ENCODE measurements at regions not wholly inside any gene's neighbourhood (a gene's known extent, or its start where the extent isn't known, plus 50 kb on each side); places are given as distances from the start of the nearest gene placed in this dataset.
"Not testable (repeated sequence)": the region's sequence is repeated elsewhere in the genome, so short reads cannot be mapped to it uniquely, and the experiment has no call there.

DNA sequence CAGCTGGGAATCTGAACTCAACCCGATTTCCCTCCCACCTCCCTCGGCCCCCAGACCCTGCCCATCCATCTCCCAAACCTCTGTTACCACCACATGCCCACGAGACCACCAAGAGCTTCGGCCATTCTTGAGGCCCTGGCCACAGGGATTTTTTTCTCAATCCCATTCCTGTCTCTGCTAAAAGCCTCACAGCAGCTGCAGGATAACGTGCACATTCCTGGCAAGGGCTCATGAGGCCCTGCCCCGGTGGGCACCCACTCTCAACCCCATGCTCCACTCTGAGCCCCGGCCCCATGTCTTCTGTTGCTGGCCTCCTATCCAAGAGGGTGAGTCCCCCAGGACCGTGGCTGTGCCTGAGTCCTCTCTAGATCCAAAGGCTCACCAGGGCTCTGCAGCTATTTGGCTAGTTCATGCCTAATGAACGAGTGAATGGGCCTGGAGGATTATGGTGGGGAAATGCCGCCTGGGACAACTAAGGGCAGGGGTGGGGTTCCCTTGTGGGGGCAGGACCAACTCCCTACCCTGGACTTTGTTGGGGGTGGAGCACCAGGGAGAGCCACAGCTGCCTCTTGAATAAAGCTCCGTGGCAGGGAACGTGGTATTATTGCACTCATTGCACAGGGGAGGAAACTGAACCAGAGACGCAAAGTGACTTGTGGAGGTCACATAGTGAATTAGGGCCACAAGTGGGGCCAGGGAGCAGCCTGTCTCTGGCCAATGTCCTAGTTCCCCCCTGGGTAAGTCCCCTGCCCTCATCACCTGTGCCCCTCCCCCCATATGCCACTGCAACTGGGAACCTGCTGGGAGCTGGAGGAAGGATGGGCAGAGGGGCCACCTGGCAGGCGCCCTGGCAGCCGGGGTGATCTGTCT is 113.8 kb upstream of the SMURF2 start:
- ATAC-seq (ENCODE audit: poor library complexity) (no peak), DNase-seq (no peak)
- intact Hi-C loops (cut with DNase I): no loop called here

DNA sequence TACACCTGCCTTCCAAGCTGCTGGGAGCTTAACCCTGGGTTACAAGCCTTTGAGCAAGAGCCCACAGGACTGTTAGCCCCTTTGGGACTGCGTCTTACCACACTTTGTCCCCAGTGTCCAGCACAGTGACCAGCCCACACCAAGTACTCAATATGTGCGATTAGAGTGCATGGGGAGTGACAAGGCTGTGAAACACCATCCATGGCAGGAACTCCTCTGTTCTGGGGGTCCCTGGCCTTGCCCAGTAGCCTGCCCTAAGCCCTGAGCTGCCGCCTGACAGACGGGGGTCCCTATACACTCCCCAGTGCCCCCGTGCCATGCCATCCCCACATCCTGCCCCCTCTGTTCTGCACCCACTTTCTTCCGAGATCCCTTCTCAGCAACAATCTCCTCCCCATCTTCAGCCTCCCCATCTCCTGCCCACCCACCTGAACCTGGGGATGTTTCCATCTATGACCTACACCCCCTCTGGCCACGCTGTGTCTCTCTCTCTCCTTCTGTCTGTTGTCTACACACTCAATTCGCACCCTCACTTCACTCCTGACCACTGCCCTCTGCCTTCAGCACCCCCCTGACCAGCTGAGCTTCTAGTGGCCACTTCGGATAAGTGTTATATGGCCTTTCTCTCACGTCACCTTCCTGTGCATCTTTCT is 112.9 kb upstream of the SMURF2 start:
- no peak for ATAC-seq (ENCODE audit: poor library complexity)
- intact Hi-C loops (cut with DNase I): no loop called here
- no peak for DNase-seq

DNA sequence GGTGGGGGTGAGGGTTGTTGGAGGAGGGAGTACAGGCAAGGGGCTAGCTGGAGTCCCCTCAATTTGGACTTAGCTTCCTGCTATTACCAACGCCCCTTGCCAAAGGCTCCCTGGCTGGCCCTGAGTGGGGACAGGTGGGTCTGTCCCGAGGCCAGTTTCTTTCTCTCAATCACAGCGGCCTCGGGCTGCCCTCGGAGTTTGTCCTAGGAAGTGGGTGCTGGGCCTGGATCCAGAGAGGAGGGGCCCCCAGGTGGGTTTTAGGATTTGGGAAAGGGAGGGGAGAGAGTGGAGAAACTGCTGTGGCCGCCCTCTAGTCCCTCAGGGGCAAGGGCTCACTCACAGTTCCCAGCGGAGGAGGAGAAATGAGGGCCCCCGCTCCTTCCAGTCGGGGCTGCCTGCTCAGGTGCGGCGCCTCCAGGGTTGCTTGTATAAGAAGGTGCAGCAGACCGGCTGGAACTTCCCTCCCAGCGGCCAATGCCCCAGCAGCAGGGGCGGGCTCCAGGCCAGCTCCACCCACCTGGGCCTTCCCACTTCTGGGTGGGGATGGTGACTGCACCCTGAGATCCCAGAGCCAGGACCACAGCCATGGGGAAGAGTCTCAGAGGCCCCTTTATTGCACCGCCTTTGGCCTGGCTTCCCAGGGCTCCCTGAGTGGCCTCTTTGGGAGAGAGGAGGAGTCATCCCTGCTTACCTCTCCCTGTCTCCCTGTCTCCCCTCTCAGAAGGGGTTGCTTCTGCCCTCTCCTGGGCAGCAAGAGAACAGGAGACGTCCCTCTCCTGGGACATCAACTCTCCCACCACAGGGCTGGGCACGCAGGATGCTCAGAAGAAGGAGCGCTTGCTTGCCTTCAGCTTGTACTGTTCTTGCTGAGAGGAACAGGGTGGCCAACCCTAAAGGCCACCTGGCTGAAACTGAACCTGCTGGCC is 112.0 kb upstream of the SMURF2 start:
- no peak for ATAC-seq (ENCODE audit: poor library complexity)
- DNase-seq: no peak
- intact Hi-C loops (cut with DNase I): no loop called here

DNA sequence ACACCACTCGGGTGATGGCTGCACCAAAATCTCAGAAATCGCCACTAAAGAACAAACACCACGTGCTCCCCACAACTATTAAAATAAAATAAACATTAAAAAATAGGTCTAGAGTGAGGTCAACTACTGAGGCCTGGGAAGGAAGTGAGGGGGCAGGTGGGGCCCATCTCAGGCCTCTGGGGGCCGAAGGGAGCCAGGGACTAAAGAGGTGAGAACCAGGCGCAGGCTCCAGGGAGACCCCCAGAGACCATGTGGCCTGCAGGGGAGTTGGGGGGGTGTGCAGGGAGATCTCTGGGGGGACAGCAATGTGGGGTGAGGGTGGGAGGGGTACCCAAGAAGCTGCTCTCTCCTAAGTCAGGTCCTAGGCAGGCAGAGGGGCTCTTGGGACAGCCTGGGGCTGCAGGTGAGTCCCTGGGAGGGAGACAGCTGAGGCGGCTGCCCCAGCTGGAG is 111.3 kb upstream of the SMURF2 start:
- intact Hi-C loops (cut with DNase I): no loop called here
- no peak for DNase-seq

DNA sequence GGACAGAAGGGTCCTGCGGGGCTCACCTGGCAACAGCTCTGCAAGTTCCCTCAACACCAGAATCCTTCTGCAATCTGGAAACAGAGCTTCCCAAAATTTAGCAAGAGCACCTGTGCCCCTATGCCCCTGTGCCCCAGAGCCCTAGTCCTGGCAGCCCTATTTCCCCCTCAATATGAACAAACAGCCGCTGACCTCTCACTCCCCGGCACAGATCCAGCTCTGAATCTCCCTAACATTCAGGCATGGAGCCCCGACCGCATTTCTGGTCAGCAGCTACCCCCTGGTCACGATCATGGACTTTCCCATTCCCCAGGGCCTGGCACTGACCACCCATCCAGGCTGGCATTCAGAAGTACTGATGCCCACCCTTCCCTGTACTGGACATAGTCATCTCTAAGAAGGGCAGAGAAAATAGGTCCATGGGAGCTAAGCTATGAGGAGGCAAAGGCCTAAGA is 110.8 kb upstream of the SMURF2 start:
- DNase-seq (no peak), ATAC-seq (ENCODE audit: poor library complexity) (no peak)
- intact Hi-C loops (cut with DNase I): no loop called here

More for the DNA sequence above, 111.3 kb upstream of the SMURF2 start:
- no peak for ATAC-seq (ENCODE audit: poor library complexity)

DNA sequence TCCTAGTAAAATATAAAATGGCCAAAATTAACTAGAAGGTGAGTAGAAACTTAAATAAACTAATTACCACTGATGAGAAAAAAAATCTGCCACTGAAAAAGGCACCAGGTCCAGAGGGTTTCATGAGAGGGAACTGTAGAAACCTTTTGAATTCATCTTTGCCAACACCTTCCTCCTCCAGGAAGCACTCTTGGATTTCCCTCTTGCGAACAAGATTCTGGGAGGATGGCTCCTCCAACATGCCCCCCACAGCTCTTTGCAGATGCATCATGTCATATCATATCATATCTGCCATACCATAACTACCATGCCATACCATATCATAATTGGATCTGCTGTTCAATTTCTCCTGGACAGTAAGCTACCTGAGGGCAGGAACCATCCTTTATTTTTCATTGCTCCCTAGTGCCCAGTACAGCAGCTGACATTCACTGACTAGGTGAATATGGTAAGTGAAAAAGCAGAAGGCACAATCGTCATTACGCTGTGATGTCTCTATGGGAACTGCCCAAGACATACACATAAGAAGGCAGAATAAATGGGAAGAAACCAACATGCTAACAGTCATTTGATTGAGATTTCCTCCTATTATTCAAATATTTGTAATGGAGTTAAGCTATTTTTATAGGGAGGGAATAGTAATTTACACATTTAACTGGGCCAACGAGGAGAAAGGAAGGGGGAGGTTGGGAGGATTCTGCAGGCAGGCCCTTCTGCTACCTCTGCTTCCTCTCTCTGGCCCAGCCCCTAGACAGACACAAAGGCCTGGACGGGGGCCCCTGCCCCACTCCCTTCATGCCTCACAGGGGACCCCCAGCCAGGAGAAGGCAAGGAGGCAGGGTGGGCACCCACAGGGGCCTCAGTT is 110.1 kb upstream of the SMURF2 start:
- DNase-seq (no peak), ATAC-seq (ENCODE audit: poor library complexity) (no peak)
- intact Hi-C loops (cut with DNase I): no loop called here

DNA sequence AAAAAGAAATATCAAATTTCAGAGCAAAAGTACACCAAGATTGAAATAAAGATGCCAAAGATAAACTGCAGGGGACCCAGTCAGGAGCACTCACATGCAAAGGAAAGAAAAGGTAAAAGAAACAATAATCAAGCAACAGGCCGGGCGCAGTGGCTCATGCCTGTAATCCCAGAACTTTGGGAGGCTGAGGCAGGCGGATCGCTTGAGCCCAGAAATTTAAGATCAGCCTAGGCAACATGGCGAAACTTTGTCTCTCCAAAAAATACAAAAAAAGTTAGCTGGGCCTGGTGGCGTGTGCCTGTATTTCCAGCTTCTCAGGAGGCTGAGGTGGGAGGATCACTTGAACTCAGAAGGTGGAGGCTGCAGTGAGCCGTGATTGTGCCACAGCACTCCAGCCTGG is 107.6 kb upstream of the SMURF2 start:
- no peak for ATAC-seq (ENCODE audit: poor library complexity)
- DNase-seq: no peak
- intact Hi-C loops (cut with DNase I): no loop called here

DNA sequence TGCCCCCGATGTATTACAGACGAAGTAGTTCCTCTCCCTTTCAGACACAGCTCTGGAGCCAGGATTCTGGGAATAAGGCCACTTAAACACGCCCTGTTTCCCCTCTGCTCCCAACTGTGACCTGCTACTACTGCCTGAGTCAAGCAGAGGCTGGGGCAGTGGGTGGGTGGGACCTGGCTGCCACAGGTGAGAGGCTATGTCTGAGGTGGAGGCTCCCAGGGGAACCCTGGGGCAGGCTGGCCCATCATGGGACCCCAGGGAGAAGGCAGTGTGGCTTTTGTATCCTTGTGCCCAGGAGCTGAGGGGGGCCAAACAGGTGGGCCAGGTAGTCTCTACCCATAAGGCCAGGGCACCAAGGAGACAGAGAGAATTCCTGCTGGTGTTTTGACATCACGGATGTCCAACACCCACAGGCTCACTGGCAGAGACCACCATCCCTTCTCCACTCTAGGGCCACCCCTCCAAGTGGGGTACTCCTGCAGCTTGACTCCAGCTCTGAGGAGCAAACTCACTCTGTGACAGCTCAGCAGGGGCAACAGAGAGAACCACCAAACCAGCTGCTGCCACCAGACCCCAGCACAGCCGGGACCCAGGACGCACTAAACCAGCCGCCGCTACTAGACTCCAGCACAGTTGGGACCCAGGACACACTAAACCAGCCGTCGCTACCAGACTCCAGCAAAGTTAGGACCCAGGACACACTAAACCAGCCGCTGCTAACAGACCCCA is 105.3 kb upstream of the SMURF2 start:
- intact Hi-C loops (cut with DNase I): no loop called here
- ATAC-seq (ENCODE audit: poor library complexity) (no peak), DNase-seq (no peak)

DNA sequence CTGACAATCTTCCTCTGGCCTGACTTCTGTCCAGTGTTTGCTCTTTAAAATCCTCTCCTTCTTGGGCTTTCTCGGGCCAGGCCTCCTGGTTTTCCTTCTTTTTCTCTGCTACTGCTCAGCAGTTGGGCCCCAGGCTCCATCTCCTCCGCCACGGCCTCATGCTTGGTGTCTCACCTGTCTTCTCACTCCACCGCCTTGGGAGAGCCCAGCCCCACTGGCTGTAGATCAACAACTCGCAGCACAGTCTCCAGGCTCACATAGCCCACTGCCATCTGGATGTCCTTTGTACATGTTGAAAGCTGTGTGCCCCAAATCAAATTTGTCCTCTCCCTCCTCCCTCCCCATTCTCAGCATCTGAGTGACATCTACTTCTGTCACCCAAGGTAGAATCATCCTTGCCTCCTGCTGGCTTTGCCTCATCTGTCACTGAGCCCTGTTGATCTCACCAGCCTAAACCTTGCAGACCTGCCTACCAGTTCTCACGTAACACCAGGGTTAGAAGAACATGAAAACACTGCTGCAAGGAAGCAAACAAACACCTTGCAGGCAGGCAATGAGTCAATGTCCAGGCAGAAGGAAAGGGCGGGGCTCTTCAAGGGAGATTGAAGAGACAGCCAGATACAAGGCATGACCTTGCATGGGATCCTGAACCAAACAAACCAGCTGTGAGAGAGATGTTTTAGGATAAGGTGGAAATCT is 103.2 kb upstream of the SMURF2 start:
- no peak for DNase-seq
- ATAC-seq (ENCODE audit: poor library complexity): no peak
- intact Hi-C loops (cut with DNase I): no loop called here

DNA sequence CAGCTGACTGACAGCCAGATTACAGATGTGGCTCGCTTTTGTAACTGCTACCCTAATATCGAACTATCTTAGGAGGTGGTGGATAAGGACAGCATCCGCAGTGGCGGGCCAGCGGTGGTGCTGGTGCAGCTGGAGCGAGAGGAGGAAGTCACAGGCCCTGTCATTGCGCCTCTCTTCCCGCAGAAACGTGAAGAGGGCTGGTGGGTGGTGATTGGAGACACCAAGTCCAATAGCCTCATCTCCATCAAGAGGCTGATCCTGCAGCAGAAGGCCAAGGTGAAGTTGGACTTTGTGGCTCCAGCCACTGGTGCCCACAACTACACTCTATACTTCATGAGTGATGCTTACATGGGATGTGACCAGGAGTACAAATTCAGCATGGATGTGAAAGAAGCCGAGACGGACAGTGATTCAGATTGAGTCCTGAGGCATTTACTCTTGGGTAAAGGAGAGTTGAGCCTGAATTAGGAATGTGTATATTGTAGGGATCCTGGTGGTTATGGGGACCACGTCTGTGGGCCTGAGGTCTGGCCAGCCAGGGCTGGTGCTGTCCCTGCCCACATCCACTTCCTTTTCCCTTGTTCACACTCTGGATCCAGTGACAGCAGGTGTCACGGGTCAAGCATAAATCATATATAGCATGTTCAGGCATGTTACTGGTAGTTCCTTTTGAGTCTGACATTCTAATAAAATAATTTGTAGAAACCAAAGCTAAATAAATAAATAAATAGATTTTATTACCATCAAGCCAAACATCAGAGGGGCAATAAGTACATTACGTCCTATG is 89.0 kb upstream of the SMURF2 start:
- ATAC-seq (ENCODE audit: poor library complexity) (no peak), DNase-seq (no peak)
- intact Hi-C loops (cut with DNase I): no loop called here

DNA sequence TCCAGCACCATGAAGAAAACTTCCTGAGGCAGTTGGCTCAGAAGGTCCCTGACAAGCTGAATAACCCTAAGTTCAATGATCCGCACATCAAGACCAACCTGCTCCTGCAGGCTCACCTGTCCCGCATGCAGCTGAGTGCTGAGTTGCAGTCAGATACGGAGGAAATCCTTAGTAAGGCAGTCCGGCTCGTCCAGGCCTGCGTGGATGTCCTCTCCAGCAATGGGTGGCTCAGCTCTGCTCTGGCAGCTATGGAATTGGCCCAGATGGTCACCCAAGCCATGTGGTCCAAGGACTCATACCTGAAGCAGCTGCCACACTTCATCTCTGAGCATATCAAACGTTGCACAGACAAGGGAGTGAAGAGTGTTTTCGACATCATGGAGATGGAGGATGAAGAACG is 88.4 kb upstream of the SMURF2 start:
- no peak for DNase-seq
- ATAC-seq (ENCODE audit: poor library complexity): no peak
- intact Hi-C loops (cut with DNase I): no loop called here

DNA sequence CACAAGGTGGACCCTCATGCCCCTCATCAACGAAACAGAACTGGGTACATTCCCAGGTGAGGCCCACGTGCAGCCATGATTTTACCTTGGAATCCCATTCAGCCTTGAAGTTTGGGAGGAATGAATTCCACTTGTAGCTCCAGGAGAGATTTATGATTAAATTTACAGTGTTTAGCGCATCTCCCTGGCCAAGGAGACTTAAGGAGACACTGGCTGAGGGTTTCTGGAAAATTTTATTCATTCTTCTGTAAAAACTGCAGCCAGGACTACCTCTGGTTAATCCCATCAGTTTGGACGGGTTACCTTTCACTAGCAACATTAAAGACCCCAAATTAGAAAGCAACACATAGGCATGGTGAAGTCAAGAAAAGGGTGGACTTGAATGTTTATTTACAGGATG is 87.2 kb upstream of the SMURF2 start:
- ATAC-seq (ENCODE audit: poor library complexity) (no peak), DNase-seq (no peak)
- intact Hi-C loops (cut with DNase I): no loop called here

DNA sequence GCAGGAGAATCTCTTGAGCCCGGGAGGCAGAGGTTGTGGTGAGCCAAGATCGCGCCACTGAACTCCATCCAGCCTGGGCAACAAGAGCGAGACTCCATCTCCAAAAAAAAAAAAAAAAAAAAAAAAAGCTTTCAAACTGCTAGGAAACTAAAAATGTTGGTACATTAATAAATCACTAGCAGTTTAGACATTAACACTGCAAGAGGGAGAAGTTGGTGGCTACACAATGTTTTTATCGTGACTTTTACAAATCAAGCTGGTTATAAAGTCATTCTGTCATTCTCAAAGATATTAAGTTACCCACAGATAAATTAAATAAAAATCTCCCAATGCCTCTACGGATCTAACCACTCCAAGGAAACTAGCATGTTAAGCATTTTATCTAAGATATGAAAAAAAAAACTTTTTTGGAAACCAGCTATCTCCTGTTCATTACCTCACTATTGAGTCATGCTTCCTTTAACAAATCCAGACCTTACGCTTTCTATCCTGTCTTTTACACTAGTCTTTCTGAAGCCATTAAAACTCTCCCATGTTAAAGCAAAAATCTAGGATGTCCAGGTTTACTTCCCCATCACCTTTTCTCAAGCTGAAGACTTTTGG is 85.9 kb upstream of the SMURF2 start:
- intact Hi-C loops (cut with DNase I): no loop called here
- DNase-seq (no peak), ATAC-seq (ENCODE audit: poor library complexity) (peak; percentile 59)

DNA sequence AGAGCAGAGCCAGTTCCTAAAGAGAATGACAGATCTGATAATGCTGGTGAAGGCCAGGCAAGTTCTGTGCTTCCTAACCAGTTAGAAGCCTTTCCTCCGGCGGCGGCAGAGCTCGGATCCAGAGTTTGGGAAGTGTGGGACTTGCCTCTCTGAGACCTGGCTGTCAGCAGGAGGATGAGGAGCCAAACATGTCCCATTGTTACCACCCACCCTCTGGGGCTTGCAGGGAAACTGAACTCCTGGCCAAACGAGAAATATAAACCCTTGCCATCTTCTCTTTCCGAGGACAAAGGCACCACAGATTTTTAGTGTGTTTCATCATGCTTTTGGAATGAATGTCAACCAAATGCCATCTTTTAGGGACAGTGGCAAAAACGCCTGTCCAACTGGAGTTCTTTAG is 80.2 kb upstream of the SMURF2 start:
- DNase-seq (peak; percentile 73), ATAC-seq (ENCODE audit: poor library complexity) (peak; percentile 77)
- intact Hi-C loops (cut with DNase I): no loop called here

DNA sequence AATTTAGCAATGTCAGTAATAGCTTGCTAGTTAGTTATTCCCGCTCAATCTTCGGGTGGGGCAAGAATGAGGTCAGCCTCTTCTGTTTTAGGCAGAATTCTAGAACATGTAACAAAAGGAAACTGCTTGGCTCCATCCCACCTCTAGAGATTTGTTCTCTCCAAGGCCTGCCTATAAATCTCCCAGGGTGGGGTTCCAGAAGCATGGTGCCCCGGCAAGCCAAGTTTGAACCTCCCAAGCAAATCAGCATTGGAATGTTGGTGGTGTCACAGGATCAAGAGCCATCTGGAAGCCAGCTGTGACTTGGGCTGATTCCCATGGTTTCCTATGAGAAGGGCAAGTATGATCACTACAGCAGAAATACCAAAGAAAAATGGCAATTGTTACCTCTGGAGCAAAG is 79.8 kb upstream of the SMURF2 start:
- intact Hi-C loops (cut with DNase I): not testable (repeated sequence)
- DNase-seq (peak; percentile 79), ATAC-seq (ENCODE audit: poor library complexity) (peak; percentile 80)

DNA sequence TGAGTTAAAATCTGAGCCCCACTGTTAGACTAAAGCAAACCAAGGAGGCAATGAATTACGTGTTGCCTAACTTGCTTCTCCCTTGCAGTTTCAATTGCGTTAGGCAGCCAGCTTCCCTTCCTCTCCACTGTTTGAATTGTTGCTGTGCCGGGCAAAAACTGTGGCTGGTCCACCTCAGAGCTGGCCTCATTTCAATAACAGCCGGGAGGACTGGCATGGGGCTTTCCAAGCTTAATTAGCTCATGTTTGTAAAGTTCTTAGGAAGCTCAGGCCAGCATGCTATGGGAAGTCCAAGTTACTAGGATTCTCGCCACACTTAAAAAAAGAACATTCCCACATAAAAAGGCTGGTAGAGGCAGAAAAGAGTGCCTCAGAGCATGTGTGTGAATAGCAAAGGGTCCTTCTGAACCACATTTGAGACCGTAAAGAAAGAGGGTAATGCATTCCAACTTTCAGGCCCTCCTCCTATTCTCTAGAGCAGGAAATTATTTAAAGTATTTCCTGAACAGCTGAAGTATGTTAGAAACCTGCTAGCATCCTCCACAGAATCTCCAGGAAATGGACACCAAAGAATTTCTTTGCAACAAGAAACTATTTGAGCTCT is 79.0 kb upstream of the SMURF2 start:
- intact Hi-C loops (cut with DNase I): no loop called here
- ATAC-seq (ENCODE audit: poor library complexity) (peak; percentile 50), DNase-seq (peak; percentile 55)
